MCF 10A (cell line): ENCODE measurements at regions not wholly inside any gene's neighbourhood (a gene's known extent, or its start where the extent isn't known, plus 50 kb on each side); places are given as distances from the start of the nearest gene placed in this dataset.
"Not testable (repeated sequence)": the region's sequence is repeated elsewhere in the genome, so short reads cannot be mapped to it uniquely, and the experiment has no call there.

Experiments
- BruUV-seq: library from RNA; stranded (reverse); fragments of 400-500 nt; replicated peaks from 2 replicates; lab custom pipeline; 2021; lab: Mats Ljungman, UMichigan
- CTCF ChIA-PET: fragments of 300-600 bp; sonication (Branson Sonifier 250); formaldehyde crosslinking; extraction: SDS; loops from one replicate; lab custom pipeline; 2021; ENCODE audit warnings: antibody characterized with exemption, inconsistent platforms; lab: Yijun Ruan, JAX
- POLR2A ChIA-PET: fragments of 300-600, 350-650 bp; sonication (Branson Sonifier 250); formaldehyde crosslinking; extraction: SDS; loops from one replicate; lab custom pipeline; 2020; ENCODE audit warnings: antibody characterized with exemption, inconsistent platforms; lab: Yijun Ruan, JAX
- DNase-seq: peaks from one replicate; pipeline ENCODE4 v3.0.0-alpha.2; 2018; ENCODE audit not compliant: unreplicated experiment
- H3K27ac Mint-ChIP-seq: one replicate; pipeline ENCODE4 v1.8.0; 2022; ENCODE audit warnings: mild to moderate bottlenecking, low read depth, mixed read lengths; ENCODE audit not compliant: unreplicated experiment
- H3K27me3 Mint-ChIP-seq: one replicate; pipeline ENCODE4 v1.8.0; 2022; ENCODE audit warnings: mixed read lengths; ENCODE audit not compliant: insufficient read depth, unreplicated experiment
- H3K36me3 Mint-ChIP-seq: one replicate; pipeline ENCODE4 v1.8.0; 2022; ENCODE audit warnings: mild to moderate bottlenecking, moderate library complexity, mixed read lengths; ENCODE audit not compliant: insufficient read depth, unreplicated experiment
- H3K4me1 Mint-ChIP-seq: one replicate; pipeline ENCODE4 v1.8.0; 2022; ENCODE audit warnings: mixed read lengths; ENCODE audit not compliant: insufficient read depth, unreplicated experiment
- H3K4me3 Mint-ChIP-seq: one replicate; pipeline ENCODE4 v1.8.0; 2022; ENCODE audit warnings: mild to moderate bottlenecking, moderate library complexity, mixed read lengths; ENCODE audit not compliant: unreplicated experiment
- H3K9me3 Mint-ChIP-seq: one replicate; pipeline ENCODE4 v1.8.0; 2022; ENCODE audit warnings: mixed read lengths; ENCODE audit not compliant: unreplicated experiment
- CTCF ChIP-seq: fragments of 200-600 bp; IDR thresholded peaks from one replicate; pipeline ENCODE4 v1.8.0; 2022; ENCODE audit warnings: antibody characterized with exemption, mild to moderate bottlenecking; ENCODE audit not compliant: unreplicated experiment
- intact Hi-C: fragments of 100-400 bp; cut with micrococcal nuclease; formaldehyde crosslinking; loops from 2 replicates; pipeline ENCODE4 v1.14.1; 2022

- no peaks in the 10 kb centered on the region for H3K27me3 Mint-ChIP-seq
- POLR2A ChIA-PET = interaction anchor here (0.5 kb wide), 1 partner anchor 1308 kb away, joined by 5 read pairs; no protein-coding TSS in a partner anchor
- no peaks in the 10 kb centered on the region for H3K36me3 Mint-ChIP-seq
- no peak for DNase-seq
- CTCF ChIA-PET = no interaction called here
- no peaks in the 10 kb centered on the region for H3K4me1 Mint-ChIP-seq
- no peak overlapping the region for H3K27ac Mint-ChIP-seq
- no TSS peak for BruUV-seq
- TF ChIP-seq CTCF = no peak
- no peaks in the 10 kb centered on the region for H3K9me3 Mint-ChIP-seq
- intact Hi-C loops = no loop called here
- H3K4me3 Mint-ChIP-seq = no peak overlapping the region
Observed at GRCh38 chr4:28109801-28110200, 1249.2 kb downstream of the STIM2 start.

- POLR2A ChIA-PET, H3K4me1 Mint-ChIP-seq, H3K36me3 Mint-ChIP-seq, H3K9me3 Mint-ChIP-seq, H3K27me3 Mint-ChIP-seq, DNase-seq, intact Hi-C loops, H3K4me3 Mint-ChIP-seq, BruUV-seq, H3K27ac Mint-ChIP-seq: not testable (repeated sequence)
- CTCF ChIA-PET = interaction anchor here (0.7 kb wide), 1 partner anchor 376 kb away, joined by 3 read pairs; no protein-coding TSS in a partner anchor
Observed at GRCh38 chr4:28112691-28113335, 1252.2 kb downstream of the STIM2 start.

GRCh38 chr4:28113586-28113985 is 1252.9 kb downstream of the STIM2 start:
- H3K4me1 Mint-ChIP-seq, intact Hi-C loops, POLR2A ChIA-PET, H3K27ac Mint-ChIP-seq, DNase-seq, H3K4me3 Mint-ChIP-seq, H3K9me3 Mint-ChIP-seq, CTCF ChIA-PET, BruUV-seq, H3K27me3 Mint-ChIP-seq, H3K36me3 Mint-ChIP-seq: not testable (repeated sequence)

- DNase-seq, H3K4me3 Mint-ChIP-seq, H3K27ac Mint-ChIP-seq, intact Hi-C loops, H3K36me3 Mint-ChIP-seq, BruUV-seq, H3K27me3 Mint-ChIP-seq, H3K4me1 Mint-ChIP-seq, POLR2A ChIA-PET, CTCF ChIA-PET, H3K9me3 Mint-ChIP-seq: not testable (repeated sequence)
Observed at GRCh38 chr4:28116526-28117083, 1256.0 kb downstream of the STIM2 start.

- no peaks in the 10 kb centered on the region for H3K36me3 Mint-ChIP-seq
- no peaks in the 10 kb centered on the region for H3K27me3 Mint-ChIP-seq
- H3K9me3 Mint-ChIP-seq = no peaks in the 10 kb centered on the region
- DNase-seq = no peak
- no TSS peak for BruUV-seq
- H3K27ac Mint-ChIP-seq = no peak overlapping the region
- no peak overlapping the region for H3K4me3 Mint-ChIP-seq
- intact Hi-C loops = no loop called here
- no peaks in the 10 kb centered on the region for H3K4me1 Mint-ChIP-seq
- POLR2A ChIA-PET = no interaction called here
- TF ChIP-seq CTCF = no peak
- CTCF ChIA-PET = no interaction called here
Observed at GRCh38 chr4:28117084-28117682, 1256.5 kb downstream of the STIM2 start.
